GM18870 (cell line): ENCODE measurements at regions not wholly inside any gene's neighbourhood (a gene's known extent, or its start where the extent isn't known, plus 50 kb on each side); places are given as distances from the start of the nearest gene placed in this dataset.
"Not testable (repeated sequence)": the region's sequence is repeated elsewhere in the genome, so short reads cannot be mapped to it uniquely, and the experiment has no call there.

ENCODE experiments used
- ATAC-seq: cut with Tn5 transposase; IDR thresholded peaks from one replicate; pipeline ENCODE4 v1.9.1; 2021; ENCODE audit warnings: moderate library complexity; ENCODE audit not compliant: unreplicated experiment

- ATAC-seq, result no peak
Measured at GRCh38 chr2:83901317-83901716, 557.8 kb downstream of the SUCLG1 start.

GRCh38 chr2:83900862-83901261, 558.2 kb downstream of the SUCLG1 start:
- no peak for ATAC-seq

GRCh38 chr2:83899271-83899670, 559.8 kb downstream of the SUCLG1 start:
- ATAC-seq, result no peak

- ATAC-seq, result no peak
Measured at GRCh38 chr2:83894976-83895375, 564.1 kb downstream of the SUCLG1 start.

DNA sequence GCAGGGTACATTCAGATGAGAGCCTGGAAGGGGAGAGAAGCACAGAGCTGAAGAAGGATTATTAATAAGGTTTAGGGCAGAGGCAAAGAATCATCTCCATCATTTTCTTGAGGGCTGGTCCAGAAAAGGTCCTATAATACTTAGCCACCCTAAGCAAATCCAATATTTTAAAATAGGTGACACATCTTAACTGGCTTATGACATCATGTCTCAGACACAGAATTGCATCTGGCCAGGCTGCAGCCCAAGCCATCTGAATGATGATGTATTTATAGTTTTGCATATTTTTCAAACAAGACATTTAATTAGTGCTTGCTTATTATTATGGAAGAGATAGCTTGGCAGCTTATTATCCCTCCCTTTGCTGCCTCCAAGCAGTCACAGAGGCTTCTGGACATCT, 571.3 kb downstream of the SUCLG1 start:
- ATAC-seq, result no peak

GRCh38 chr2:83879127-83879526, 580.0 kb downstream of the SUCLG1 start:
- ATAC-seq, result no peak

DNA sequence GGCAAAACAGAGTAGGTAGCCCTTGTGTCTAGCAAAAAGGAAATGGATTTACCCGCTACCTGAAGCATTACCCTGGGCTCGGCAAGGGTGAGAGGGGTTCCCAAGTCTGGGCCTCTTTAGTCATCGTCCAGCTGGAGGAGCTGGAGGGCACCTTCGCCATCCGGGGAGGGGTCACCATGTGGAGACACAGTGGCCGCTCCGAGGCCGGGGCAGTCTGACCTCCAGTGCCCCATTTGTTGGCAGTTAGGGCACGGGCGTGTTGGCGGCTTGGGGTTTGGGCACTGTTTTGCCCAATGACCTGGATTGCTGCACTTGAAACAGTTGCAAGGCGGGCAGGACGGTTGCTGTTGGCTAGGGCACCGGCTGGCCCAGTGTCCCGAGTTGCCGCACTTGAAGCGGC, 581.8 kb downstream of the SUCLG1 start:
- ATAC-seq, result not testable (repeated sequence)

- ATAC-seq, result no peak
Measured at GRCh38 chr2:83874712-83875430, 584.2 kb downstream of the SUCLG1 start.

GRCh38 chr2:83874066-83874465, 585.0 kb downstream of the SUCLG1 start:
- no peak for ATAC-seq

GRCh38 chr2:83873110-83873509, 586.0 kb downstream of the SUCLG1 start:
- no peak for ATAC-seq

GRCh38 chr2:83866211-83866610, 592.9 kb downstream of the SUCLG1 start:
- no peak for ATAC-seq

DNA sequence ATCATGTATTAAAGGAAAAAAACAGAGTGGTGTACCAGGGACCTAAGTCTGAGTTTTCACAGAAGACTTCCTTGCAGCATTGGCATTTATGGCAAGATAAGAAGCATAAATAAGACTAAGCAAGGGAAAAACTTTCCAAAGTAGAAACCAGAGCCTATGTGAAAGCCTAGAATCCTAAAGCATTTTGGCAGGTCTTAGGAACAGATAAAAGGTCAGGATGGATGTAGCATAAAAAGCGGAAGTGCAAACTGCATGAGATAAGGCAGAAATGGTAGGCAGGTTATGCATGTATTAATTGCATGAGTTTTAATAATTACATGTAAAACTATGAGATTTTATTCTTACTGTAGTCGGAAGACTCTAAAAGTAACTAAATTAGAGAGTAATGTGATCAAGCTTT, 596.5 kb downstream of the SUCLG1 start:
- ATAC-seq, result no peak

- ATAC-seq, result no peak
Measured at GRCh38 chr2:83860320-83860719, 598.8 kb downstream of the SUCLG1 start.

- ATAC-seq, result no peak
Measured at GRCh38 chr2:83859553-83859952, 599.5 kb downstream of the SUCLG1 start.

DNA sequence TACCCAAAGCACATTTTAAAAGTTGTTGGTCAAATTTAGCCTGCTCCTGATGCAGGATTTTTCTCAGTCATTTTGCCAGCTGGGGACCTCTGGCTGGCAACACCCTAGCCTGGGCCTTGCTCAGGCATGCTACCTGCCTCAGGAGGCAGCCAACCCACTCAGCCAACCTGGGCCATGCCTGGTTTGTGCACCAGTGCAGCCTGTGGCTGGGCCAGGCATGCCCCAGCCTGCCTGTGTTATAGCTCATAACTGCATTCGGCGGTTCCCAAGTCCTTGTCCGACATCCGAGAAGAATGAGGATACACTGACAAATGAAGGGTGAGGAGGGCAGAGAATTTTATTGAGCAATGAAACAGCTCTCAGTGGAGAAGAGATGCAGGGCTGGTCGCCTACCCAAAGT, 608.0 kb downstream of the SUCLG1 start:
- no peak for ATAC-seq

- no peak for ATAC-seq
Measured at GRCh38 chr2:83850071-83850725, 608.9 kb downstream of the SUCLG1 start.

GRCh38 chr2:83844490-83844889, 614.6 kb downstream of the SUCLG1 start:
- ATAC-seq, result no peak

DNA sequence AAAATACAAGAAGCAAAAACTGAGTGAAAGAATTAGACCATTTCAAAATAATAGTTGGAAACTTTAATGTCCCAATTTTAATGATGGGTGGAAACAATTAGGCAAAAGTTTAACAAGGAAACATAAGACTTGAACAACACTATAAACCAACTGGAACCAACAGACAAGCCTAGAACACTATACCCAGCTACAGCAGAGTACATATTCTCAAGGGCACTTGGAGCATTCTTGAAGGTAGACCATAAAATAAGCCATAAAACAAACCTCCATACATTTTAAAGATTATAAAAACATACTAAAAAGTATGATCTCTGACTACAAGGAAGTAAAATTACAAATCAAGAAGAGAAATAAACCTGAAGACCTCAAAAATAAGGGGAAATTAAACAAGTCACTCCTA, 616.7 kb downstream of the SUCLG1 start:
- ATAC-seq, result no peak

- no peak for ATAC-seq
Measured at GRCh38 chr2:83837823-83838222, 621.3 kb downstream of the SUCLG1 start.

- ATAC-seq, result no peak
Measured at GRCh38 chr2:83827618-83828017, 631.5 kb downstream of the SUCLG1 start.

GRCh38 chr2:83826577-83826976, 632.5 kb downstream of the SUCLG1 start:
- no peak for ATAC-seq

- ATAC-seq, result no peak
Measured at GRCh38 chr2:83823229-83823628, 635.9 kb downstream of the SUCLG1 start.

DNA sequence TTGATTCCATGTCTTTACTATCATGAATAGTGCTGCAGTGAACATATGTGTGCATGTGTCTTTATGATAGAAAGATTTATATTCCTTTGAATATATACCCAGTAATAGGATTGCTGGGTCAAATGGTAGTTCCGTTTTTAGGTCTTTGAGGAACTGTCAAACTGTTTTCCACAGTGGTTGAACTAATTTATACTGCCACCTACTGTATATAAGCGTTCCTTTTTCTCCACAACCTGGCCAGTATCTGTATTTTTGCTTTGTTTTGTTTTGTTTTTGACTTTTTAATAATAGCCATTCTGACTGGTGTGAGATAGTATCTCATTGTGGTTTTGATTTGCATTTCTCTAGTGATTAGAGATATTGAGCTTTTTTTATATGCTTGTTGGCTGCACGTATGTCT, 641.6 kb downstream of the SUCLG1 start:
- no peak for ATAC-seq
